ENCODE measurements at regions not wholly inside any gene's neighbourhood (a gene's known extent, or its start where the extent isn't known, plus 50 kb on each side); places are given as distances from the start of the nearest gene placed in this dataset.

DNA sequence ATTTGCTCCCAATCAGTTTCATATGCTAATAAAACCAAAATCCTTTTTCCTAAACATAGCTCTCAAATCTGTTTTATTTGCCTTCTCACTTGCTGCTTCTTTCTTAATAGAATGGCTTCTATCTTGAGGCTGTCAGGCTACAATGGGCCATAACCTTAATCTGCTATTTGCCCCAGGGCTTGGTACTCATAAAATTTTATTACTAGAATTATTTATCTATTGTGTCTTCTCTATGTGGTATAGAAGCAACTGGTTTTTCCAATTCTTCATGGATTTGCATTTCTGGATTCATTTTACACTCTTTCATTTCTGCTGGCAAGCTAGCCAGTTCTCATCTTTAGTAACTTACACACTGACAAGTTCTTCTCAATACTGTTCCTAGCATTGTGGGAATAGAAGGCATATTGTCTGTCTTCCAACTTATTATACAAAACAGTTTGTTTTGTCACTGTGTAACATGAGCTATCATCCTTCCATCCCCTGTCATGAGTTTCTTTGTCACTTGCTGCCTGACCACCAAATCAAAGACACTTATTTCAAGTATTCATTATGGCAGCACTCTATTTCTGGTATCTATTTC, 96.6 kb upstream of the KCNIP4 start:
- TF ChIP-seq, protein P1, sequence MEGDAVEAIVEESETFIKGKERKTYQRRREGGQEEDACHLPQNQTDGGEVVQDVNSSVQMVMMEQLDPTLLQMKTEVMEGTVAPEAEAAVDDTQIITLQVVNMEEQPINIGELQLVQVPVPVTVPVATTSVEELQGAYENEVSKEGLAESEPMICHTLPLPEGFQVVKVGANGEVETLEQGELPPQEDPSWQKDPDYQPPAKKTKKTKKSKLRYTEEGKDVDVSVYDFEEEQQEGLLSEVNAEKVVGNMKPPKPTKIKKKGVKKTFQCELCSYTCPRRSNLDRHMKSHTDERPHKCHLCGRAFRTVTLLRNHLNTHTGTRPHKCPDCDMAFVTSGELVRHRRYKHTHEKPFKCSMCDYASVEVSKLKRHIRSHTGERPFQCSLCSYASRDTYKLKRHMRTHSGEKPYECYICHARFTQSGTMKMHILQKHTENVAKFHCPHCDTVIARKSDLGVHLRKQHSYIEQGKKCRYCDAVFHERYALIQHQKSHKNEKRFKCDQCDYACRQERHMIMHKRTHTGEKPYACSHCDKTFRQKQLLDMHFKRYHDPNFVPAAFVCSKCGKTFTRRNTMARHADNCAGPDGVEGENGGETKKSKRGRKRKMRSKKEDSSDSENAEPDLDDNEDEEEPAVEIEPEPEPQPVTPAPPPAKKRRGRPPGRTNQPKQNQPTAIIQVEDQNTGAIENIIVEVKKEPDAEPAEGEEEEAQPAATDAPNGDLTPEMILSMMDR (IDR thresholded peaks at IDR 0.05): no peak
- Mint-ChIP-seq H3K9me3 (ENCODE audit: low read depth) (peaks cover 17% of the 10 kb centered on the region), H3K27ac (ENCODE audit: unreplicated experiment) (no peak overlapping the region), H3K4me3 (ENCODE audit: unreplicated experiment) (no peak overlapping the region), H3K36me3 (ENCODE audit: low read depth) (no peaks in the 10 kb centered on the region), H3K4me1 (ENCODE audit: low read depth) (no peaks in the 10 kb centered on the region), H3K27me3 (ENCODE audit: low read depth) (no peaks in the 10 kb centered on the region)
- DNase-seq (ENCODE audit: low spot score): no peak

DNA sequence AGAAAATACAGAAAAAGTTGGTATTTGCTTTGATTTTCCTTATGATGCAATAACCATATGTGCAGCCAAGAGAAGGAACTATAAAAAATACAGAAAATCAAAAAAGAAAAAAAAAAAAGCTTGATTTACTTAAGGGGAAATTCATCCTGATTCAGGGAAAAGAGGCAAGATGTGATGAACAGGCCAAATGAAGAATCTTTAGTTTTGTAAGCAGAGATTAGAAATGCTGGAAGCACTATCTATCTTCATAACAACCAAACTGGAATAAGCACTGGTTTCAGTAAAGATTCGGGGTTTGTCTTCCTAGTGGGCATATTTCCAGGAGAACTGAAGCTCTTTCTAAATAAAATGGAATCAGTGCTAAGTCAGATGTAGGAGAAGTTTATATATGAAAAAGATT, 82.9 kb upstream of the KCNIP4 start:
- TF ChIP-seq, protein P1 (IDR thresholded peaks at IDR 0.05): no peak
- Mint-ChIP-seq H3K36me3 (ENCODE audit: low read depth) (peaks cover 1% of the 10 kb centered on the region), H3K27me3 (ENCODE audit: low read depth) (peaks cover 6% of the 10 kb centered on the region), H3K27ac (ENCODE audit: unreplicated experiment) (no peak overlapping the region), H3K9me3 (ENCODE audit: low read depth) (peaks cover 10% of the 10 kb centered on the region), H3K4me3 (ENCODE audit: unreplicated experiment) (no peak overlapping the region), H3K4me1 (ENCODE audit: low read depth) (no peaks in the 10 kb centered on the region)
- DNase-seq (ENCODE audit: low spot score): no peak

DNA sequence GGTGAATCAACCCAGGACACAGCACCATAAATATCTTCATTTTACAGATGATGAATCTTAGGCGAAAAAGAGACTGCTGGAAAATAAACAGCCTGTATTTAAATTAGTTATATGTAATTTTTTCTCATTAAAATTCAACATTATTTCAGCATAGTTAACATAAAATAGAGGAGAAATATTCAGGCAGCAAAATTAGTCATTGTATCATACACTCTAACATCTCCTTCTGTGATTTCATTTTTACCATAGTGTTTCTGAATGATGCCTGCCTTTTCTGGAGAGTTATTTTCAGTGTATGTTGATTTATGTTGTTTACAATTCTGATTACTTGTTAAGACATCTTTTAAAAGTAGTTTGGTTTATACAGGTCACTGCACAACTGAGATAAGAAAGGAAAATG, 82.3 kb upstream of the KCNIP4 start:
- no peak for DNase-seq (ENCODE audit: low spot score)
- Mint-ChIP-seq H3K27ac (ENCODE audit: unreplicated experiment) (no peak overlapping the region), H3K4me1 (ENCODE audit: low read depth) (no peaks in the 10 kb centered on the region), H3K4me3 (ENCODE audit: unreplicated experiment) (no peak overlapping the region), H3K9me3 (ENCODE audit: low read depth) (peaks cover 13% of the 10 kb centered on the region), H3K27me3 (ENCODE audit: low read depth) (peaks cover 6% of the 10 kb centered on the region), H3K36me3 (ENCODE audit: low read depth) (peaks cover 1% of the 10 kb centered on the region)
- TF ChIP-seq, protein P1 (IDR thresholded peaks at IDR 0.05): no peak

DNA sequence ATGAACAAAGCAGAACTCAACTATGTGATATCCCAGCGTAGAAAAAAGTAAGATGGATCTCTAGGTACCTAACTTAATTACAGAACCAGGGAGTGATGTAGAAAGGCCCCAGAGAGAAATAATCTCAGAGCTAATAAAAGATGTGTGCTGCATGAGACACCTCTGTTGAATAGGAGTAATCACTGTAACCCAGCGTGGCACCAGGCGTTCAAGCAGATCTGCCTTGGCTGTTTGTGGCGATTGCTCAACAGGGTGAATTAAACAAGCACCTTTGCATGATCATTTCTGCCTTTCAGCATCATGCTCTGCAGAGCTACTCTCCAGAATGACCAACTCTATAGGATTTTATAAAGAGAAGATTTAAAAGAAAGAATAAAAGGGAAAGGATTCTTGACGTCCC, 81.7 kb upstream of the KCNIP4 start:
- H3K4me3 Mint-ChIP-seq (ENCODE audit: unreplicated experiment): no peak overlapping the region
- H3K9me3 Mint-ChIP-seq (ENCODE audit: low read depth): peaks cover 11% of the 10 kb centered on the region
- H3K27me3 Mint-ChIP-seq (ENCODE audit: low read depth): peaks cover 5% of the 10 kb centered on the region
- peaks cover under 1% of the 10 kb centered on the region for H3K36me3 Mint-ChIP-seq (ENCODE audit: low read depth)
- no peak overlapping the region for H3K27ac Mint-ChIP-seq (ENCODE audit: unreplicated experiment)
- no peaks in the 10 kb centered on the region for H3K4me1 Mint-ChIP-seq (ENCODE audit: low read depth)
- TF ChIP-seq, protein P1 (IDR thresholded peaks at IDR 0.05): no peak
- no peak for DNase-seq (ENCODE audit: low spot score)

DNA sequence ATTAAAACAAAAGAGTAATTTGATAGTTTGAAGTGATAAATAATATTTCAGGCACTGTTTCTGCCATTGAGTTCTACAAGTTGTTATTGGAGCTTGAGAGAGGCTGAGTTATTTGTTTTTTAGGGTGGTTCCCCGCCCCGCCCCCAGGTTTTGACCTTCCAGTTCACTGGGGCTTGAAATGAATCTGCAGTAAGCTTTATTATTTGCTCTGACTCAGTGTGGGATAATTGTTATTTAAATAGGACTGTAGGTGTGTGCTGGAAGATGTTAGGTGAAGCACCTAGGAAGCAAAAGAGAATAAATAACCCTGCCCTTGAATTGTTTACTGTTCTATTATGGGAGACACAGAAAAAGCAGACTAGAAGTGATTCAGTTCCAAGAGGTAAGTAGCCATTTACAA, 81.2 kb upstream of the KCNIP4 start:
- H3K9me3 Mint-ChIP-seq (ENCODE audit: low read depth): peaks cover 10% of the 10 kb centered on the region
- H3K4me1 Mint-ChIP-seq (ENCODE audit: low read depth): no peaks in the 10 kb centered on the region
- H3K27ac Mint-ChIP-seq (ENCODE audit: unreplicated experiment): no peak overlapping the region
- no peak overlapping the region for H3K4me3 Mint-ChIP-seq (ENCODE audit: unreplicated experiment)
- no peaks in the 10 kb centered on the region for H3K36me3 Mint-ChIP-seq (ENCODE audit: low read depth)
- TF ChIP-seq, protein P1 (IDR thresholded peaks at IDR 0.05): no peak
- DNase-seq (ENCODE audit: low spot score): no peak
- H3K27me3 Mint-ChIP-seq (ENCODE audit: low read depth): peaks cover 7% of the 10 kb centered on the region
